ENCODE measurements at regions not wholly inside any gene's neighbourhood (a gene's known extent, or its start where the extent isn't known, plus 50 kb on each side); places are given as distances from the start of the nearest gene placed in this dataset.

DNA sequence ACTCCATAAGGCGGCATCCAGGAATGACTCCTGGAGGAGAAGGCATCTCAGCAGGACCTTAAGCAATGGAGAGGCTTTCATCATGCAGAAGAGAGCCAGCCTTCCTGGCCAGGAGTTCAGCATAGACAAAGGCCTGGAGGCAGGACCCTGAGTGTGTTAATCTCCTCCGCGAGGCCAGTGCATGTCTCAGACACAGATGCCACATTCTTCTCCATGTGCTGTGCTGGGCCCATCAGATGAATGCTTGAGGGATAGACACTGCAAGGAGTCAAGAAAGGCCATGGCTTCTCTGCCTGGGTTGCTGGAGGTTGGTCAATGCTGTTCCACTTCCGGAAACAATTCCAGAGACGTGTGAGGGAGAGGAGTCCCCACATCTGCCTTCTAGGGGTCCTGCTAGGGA, 147.5 kb downstream of the IRX5 start:
- intact Hi-C loops (cut with micrococcal nuclease) = no loop called here
- no peak overlapping the region for H3K4me3 ChIP-seq (ENCODE audit: insufficient read depth, low read depth, low read length)
- no peaks in the 10 kb centered on the region for H3K36me3 ChIP-seq (ENCODE audit: control insufficient read depth, insufficient read depth, low read length)
- H3K23ac ChIP-seq (ENCODE audit: low read depth, low read length) = no peak overlapping the region
- no TSS peak for BruUV-seq (replicated peaks)
- no peak overlapping the region for H3K4me2 ChIP-seq (ENCODE audit: low read depth, low read length)
- no peak overlapping the region for H4K5ac ChIP-seq (ENCODE audit: low read depth, low read length)
- no peak overlapping the region for H2BK15ac ChIP-seq (ENCODE audit: low read depth, low read length)
- peaks cover 5% of the 10 kb centered on the region; the same call in 1 of the 2 replicates for H3K9me3 ChIP-seq (ENCODE audit: control insufficient read depth, insufficient read depth, low read length)
- H4K91ac ChIP-seq (ENCODE audit: insufficient read depth, low read depth, low read length) = no peak overlapping the region
- ATAC-seq (ENCODE audit: low read depth) = no peak
- H3K14ac ChIP-seq (replicated peaks; ENCODE audit: low read depth, low read length) = no peak overlapping the region
- ChIA-PET CTCF (no interaction called here), POLR2A (ENCODE audit: unreplicated experiment) (no interaction called here)
- no peaks in the 10 kb centered on the region for H3K27me3 ChIP-seq (ENCODE audit: control insufficient read depth, insufficient read depth, low read length)
- H2AK5ac ChIP-seq (ENCODE audit: low read depth, low read length) = no peak overlapping the region
- 40% methylated on average over 1 of the region's 5 CpGs; no CpG with 5 or more reads in 1 of the 2 experiments for WGBS, 2 experiments (ENCODE audit: extremely low coverage in 2 of 2, insufficient read length in 1 of 2)
- in situ Hi-C loops (cut with MboI; ENCODE audit: low sequenced_read_pairs) = no loop called here
- H3K9me1 ChIP-seq (ENCODE audit: insufficient read depth, low read length) = no peaks in the 10 kb centered on the region
- no peak overlapping the region for H2AFZ ChIP-seq (replicated peaks; ENCODE audit: low read length, poor library complexity)
- H2BK120ac ChIP-seq (ENCODE audit: low read depth, low read length) = no peak overlapping the region
- H2BK5ac ChIP-seq (ENCODE audit: low read depth, low read length, poor library complexity, severe bottlenecking) = no peak overlapping the region
- no peak overlapping the region for H3K4ac ChIP-seq (ENCODE audit: low read depth, low read length)
- H3K56ac ChIP-seq (ENCODE audit: extremely low read depth, insufficient read depth, low read length) = no peak overlapping the region
- DNase-seq = no peak
- no peaks in the 10 kb centered on the region for H3K79me1 ChIP-seq (ENCODE audit: low read depth in 1 of 2, low read length in 2 of 2)
- no peaks in the 10 kb centered on the region for H3K4me1 ChIP-seq (ENCODE audit: control insufficient read depth, insufficient read depth, low read length)
- no peak overlapping the region for H3K18ac ChIP-seq (ENCODE audit: low read depth, low read length)
- H4K20me1 ChIP-seq (ENCODE audit: insufficient read depth, low read length) = no peaks in the 10 kb centered on the region
- TF ChIP-seq MAFK (IDR thresholded peaks at IDR 0.05; ENCODE audit: low read depth, low read length) (no peak), MAZ (IDR thresholded peaks at IDR 0.05; ENCODE audit: borderline replicate concordance, low read depth, low read length) (no peak), CHD1 (IDR thresholded peaks at IDR 0.05; ENCODE audit: low read depth, low read length) (no peak), POLR2A (IDR thresholded peaks at IDR 0.05; ENCODE audit: low read depth, low read length) (no peak), BHLHE40 (IDR thresholded peaks at IDR 0.05; ENCODE audit: low read depth, low read length) (no peak), CEBPB (IDR thresholded peaks at IDR 0.05; ENCODE audit: low read depth, low read length) (no peak), MXI1 (IDR thresholded peaks at IDR 0.05; ENCODE audit: borderline replicate concordance, low read depth, low read length) (no peak), RFX5 (IDR thresholded peaks at IDR 0.05; ENCODE audit: low read depth, low read length) (no peak), RAD21 (IDR thresholded peaks at IDR 0.05; ENCODE audit: low read length) (no peak), RCOR1 (IDR thresholded peaks at IDR 0.05; ENCODE audit: insufficient replicate concordance, low read length) (no peak), SMC3 (IDR thresholded peaks at IDR 0.05; ENCODE audit: low read depth, low read length) (no peak), NFE2L2 (IDR thresholded peaks at IDR 0.05; ENCODE audit: low read depth, low read length) (no peak), FOS (IDR thresholded peaks at IDR 0.05; ENCODE audit: low read depth, low read length) (no peak)
- TF ChIP-seq, protein P1, sequence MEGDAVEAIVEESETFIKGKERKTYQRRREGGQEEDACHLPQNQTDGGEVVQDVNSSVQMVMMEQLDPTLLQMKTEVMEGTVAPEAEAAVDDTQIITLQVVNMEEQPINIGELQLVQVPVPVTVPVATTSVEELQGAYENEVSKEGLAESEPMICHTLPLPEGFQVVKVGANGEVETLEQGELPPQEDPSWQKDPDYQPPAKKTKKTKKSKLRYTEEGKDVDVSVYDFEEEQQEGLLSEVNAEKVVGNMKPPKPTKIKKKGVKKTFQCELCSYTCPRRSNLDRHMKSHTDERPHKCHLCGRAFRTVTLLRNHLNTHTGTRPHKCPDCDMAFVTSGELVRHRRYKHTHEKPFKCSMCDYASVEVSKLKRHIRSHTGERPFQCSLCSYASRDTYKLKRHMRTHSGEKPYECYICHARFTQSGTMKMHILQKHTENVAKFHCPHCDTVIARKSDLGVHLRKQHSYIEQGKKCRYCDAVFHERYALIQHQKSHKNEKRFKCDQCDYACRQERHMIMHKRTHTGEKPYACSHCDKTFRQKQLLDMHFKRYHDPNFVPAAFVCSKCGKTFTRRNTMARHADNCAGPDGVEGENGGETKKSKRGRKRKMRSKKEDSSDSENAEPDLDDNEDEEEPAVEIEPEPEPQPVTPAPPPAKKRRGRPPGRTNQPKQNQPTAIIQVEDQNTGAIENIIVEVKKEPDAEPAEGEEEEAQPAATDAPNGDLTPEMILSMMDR (conservative IDR thresholded peaks at IDR 0.05; ENCODE audit: low read depth, low read length) = no peak
- TF ChIP-seq, protein P2, sequence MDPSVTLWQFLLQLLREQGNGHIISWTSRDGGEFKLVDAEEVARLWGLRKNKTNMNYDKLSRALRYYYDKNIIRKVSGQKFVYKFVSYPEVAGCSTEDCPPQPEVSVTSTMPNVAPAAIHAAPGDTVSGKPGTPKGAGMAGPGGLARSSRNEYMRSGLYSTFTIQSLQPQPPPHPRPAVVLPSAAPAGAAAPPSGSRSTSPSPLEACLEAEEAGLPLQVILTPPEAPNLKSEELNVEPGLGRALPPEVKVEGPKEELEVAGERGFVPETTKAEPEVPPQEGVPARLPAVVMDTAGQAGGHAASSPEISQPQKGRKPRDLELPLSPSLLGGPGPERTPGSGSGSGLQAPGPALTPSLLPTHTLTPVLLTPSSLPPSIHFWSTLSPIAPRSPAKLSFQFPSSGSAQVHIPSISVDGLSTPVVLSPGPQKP (IDR thresholded peaks at IDR 0.05; ENCODE audit: borderline replicate concordance, low read depth, low read length) = no peak
- TF ChIP-seq, protein P3, sequence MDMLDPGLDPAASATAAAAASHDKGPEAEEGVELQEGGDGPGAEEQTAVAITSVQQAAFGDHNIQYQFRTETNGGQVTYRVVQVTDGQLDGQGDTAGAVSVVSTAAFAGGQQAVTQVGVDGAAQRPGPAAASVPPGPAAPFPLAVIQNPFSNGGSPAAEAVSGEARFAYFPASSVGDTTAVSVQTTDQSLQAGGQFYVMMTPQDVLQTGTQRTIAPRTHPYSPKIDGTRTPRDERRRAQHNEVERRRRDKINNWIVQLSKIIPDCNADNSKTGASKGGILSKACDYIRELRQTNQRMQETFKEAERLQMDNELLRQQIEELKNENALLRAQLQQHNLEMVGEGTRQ (IDR thresholded peaks at IDR 0.05; ENCODE audit: low read depth, low read length) = no peak
- H3K9ac ChIP-seq (ENCODE audit: low read depth, low read length) = no peak overlapping the region
- H2BK20ac ChIP-seq (ENCODE audit: low read depth, low read length) = no peak overlapping the region
- no peak overlapping the region for H4K8ac ChIP-seq (ENCODE audit: low read depth in 2 of 2, low read length in 2 of 2)
- H3K27ac ChIP-seq (ENCODE audit: insufficient read depth, low read length) = no peak overlapping the region
- peak overlapping the region; percentile 55 for H2AK9ac ChIP-seq (replicated peaks; ENCODE audit: low read depth, low read length, poor library complexity)
- dilution Hi-C loops (cut with HindIII; ENCODE audit: low sequenced_read_pairs, unreplicated experiment) = no loop called here

Measured in IMR-90 (cell line).